HL-60 (cell line): ENCODE measurements at regions not wholly inside any gene's neighbourhood (a gene's known extent, or its start where the extent isn't known, plus 50 kb on each side); places are given as distances from the start of the nearest gene placed in this dataset.

Experiments used
- POLR2AphosphoS5 ChIP-seq: IDR thresholded peaks from 2 replicates; pipeline ENCODE4 v1.6.1; 2012; ENCODE audit warnings: low read depth
- TF ChIP-seq, protein P1 (sequence below): IDR thresholded peaks from 2 replicates; pipeline ENCODE4 v1.6.1; 2012; ENCODE audit warnings: low read depth; ENCODE audit not compliant: insufficient replicate concordance

DNA sequence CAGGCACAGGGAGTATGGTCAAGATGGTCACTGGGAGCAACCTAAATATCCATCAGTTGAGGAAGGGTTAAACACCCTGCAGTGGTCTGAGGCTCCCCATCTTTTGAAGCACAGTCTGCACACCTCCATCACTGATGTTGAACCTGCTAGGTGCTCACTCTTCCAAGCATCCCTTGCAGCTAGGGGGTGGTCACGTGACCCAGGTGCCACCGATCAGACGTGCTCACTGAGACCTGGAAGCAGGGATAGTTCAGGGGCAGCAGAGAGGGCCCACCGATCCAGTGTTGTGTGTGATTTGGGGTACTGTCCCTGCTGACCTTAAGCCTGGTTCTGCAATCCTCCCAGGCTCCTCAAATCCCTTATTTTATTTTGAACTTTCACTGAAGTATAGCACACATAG, 134.6 kb downstream of the CEBPB start:
- TF ChIP-seq POLR2AphosphoS5 = no peak
- TF ChIP-seq, protein P1, sequence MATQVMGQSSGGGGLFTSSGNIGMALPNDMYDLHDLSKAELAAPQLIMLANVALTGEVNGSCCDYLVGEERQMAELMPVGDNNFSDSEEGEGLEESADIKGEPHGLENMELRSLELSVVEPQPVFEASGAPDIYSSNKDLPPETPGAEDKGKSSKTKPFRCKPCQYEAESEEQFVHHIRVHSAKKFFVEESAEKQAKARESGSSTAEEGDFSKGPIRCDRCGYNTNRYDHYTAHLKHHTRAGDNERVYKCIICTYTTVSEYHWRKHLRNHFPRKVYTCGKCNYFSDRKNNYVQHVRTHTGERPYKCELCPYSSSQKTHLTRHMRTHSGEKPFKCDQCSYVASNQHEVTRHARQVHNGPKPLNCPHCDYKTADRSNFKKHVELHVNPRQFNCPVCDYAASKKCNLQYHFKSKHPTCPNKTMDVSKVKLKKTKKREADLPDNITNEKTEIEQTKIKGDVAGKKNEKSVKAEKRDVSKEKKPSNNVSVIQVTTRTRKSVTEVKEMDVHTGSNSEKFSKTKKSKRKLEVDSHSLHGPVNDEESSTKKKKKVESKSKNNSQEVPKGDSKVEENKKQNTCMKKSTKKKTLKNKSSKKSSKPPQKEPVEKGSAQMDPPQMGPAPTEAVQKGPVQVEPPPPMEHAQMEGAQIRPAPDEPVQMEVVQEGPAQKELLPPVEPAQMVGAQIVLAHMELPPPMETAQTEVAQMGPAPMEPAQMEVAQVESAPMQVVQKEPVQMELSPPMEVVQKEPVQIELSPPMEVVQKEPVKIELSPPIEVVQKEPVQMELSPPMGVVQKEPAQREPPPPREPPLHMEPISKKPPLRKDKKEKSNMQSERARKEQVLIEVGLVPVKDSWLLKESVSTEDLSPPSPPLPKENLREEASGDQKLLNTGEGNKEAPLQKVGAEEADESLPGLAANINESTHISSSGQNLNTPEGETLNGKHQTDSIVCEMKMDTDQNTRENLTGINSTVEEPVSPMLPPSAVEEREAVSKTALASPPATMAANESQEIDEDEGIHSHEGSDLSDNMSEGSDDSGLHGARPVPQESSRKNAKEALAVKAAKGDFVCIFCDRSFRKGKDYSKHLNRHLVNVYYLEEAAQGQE = no peak
